ENCODE measurements at regions not wholly inside any gene's neighbourhood (a gene's known extent, or its start where the extent isn't known, plus 50 kb on each side); places are given as distances from the start of the nearest gene placed in this dataset.
"Not testable (repeated sequence)": the region's sequence is repeated elsewhere in the genome, so short reads cannot be mapped to it uniquely, and the experiment has no call there.

DNA sequence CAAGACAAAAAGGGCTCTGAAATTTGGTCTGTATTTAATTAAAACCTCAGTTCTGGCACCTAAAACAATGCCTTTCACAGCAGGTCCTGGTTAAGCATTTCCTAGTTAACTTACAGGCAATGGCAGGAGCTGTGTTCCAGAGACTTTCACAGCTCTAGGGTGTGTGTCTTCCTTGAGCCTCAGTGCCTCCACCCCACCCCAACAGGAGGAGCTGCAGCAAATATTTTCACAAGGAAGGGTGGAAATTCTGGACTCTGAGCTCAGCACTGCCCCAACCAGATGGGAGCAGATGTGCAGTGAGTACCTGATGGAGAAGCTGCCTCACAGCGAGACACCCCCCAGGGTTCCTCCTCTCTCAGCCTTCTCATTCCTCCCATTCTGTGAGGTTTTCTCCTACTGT lies 106.3 kb upstream of the SPATA12 start:
- no peak for DNase-seq

DNA sequence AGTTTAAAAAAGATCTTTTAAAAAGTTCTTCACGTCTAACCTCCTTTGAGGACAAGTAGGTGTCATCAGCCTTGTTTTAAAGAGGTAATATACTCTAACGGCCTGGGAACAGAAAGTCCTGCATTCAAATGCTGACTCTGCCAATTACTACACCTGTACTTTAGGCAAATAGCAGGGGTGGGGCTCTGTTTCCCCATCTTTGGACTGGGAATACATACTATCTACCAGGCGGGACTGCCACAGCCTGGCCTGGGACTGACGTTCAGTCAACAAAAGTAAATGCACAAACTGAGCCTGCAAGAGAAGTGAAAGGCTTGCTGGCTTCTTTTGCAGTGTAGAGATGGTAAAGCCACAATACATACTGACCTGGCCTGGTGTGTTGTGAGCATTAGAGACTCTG lies 107.6 kb upstream of the SPATA12 start:
- no peak for DNase-seq

GRCh38 chr3:56952061-56952460 lies 108.4 kb upstream of the SPATA12 start:
- no peak for DNase-seq

DNA sequence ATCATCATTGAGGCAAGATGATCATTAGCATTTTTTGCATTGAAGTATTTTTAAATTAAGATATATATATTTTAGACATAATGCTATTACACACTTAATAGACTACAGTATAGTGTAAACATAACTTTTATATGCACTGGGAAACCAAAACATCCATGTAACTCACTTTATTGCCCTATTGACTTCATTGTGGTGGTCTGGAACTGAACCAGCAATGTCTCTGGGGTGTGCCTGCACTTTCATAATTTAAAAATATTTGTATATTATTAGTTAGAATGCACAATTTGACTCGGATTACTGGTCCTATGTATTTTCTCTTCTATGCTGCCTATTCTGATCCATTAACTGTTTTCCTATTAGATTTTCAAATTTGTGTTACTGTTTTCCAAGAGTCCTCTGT lies 109.1 kb upstream of the SPATA12 start:
- DNase-seq, result no peak

DNA sequence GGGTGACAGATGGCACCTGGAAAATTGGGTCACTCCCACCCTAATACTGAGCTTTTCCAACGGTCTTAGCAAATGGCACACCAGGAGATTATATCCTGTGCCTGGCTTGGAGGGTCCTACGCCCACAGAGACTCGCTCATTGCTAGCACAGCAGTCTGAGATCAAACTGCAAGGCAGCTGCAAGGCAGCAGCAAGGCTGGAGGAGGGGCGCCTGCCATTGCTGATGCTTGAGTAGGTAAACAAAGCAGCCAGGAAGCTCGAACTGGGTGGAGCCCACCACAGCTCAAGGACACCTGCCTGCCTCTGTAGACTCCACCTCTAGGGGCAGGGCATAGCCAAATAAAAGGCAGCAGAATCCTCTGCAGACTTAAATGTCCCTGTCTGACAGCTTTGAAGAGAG lies 115.1 kb upstream of the SPATA12 start:
- not testable (repeated sequence) for DNase-seq

GRCh38 chr3:56942523-56942922 lies 117.9 kb upstream of the SPATA12 start:
- no peak for DNase-seq

- DNase-seq, result no peak
Measured at GRCh38 chr3:56940976-56941375, 119.5 kb upstream of the SPATA12 start.

DNA sequence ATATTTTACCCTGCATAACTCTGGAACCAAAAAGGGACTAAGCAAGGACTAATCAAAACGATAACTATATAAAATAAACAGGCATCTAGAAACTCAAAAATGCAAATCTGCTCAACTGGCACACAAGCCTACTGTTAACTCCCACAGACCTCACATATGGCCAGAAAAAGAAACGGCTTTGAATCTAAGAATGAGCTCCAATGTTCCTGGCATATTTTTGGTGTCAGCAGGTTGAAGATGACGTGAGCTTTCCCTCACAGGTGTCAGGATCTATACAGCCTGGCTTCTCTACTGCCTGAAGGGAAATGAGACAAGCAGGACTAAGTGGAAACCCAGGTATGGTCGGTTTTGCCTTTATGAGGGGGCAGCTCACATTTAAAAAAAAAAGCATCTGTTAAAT lies 120.1 kb upstream of the SPATA12 start:
- DNase-seq, result no peak

DNA sequence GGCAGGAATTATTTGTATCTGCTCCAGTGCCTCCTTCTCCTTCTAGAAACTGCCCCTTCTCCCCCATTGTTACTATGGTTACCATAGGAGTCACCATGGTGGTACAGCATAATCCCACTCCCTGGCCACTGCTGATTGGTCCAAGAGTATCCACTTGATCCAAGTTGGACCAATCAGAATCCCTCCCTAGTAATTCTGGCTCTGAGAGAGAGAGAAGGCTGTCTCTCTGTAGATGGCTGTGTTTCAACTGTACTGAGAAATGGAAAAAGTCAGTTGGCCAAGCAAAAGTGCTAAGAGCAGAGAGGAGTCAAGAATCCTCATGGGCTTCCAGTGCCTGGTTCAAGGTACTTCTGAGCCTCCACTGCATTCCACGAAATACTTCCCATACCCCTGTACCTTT lies 120.6 kb upstream of the SPATA12 start:
- no peak for DNase-seq

DNA sequence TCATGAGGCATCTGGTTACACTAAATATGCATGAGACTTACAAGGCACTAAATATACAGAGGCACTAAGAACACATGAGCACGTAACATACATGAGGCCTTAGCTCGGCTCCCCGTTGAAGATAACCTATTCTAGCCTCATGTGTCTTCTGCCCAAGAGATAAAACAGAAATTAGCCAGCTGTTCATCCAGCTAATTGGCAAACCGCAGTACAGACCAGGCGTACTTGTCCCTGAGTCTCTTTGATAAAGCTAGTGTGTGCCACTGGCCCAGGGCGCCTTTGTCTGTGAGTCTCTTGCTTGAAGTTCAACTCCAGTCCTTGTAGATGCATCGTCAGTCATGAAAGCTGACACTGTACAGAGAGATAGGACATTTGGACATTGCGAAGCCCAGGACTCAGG lies 121.9 kb upstream of the SPATA12 start:
- DNase-seq, result no peak

DNA sequence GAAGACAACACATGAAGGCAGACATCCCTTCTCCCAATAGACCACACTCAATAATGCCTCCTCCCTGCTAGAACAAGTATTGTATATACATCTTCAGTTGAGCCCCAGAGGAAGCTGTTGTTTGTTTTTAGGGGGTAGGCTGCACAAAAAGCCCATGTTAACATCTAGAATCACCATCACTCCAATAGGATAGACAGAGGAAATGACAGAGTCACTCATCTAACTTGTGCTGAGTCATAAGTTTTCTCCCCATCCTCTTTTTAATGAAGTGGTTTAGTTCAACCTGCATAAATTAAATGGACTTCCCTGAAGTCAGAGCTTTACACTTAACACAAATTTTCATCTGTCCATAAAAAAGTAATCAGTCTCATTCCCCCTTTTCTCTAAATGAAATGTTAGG lies 122.9 kb upstream of the SPATA12 start:
- no peak for DNase-seq

DNA sequence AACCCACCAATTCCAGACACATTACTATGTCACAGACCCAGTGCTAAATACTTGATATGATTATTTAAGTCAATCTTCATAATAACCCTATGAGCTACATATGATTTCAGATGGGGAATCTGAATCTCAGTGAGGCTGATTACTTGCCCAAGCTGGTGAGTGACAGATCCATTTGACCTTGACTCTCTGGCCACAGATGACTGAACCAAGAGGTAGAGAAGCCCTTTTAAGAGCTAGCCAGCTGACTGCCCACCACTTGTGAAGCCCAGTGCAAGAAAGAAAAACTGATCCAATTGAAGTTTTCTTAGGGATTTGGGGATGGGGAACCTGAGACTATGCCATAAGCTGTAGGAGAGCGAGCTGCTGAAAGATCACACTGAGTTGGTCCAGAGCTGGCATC lies 124.7 kb upstream of the SPATA12 start:
- DNase-seq, result no peak

- DNase-seq, result not testable (repeated sequence)
Measured at GRCh38 chr3:56934481-56934880, 126.0 kb upstream of the SPATA12 start.

- DNase-seq, result no peak
Measured at GRCh38 chr3:56933803-56934202, 126.7 kb upstream of the SPATA12 start.

GRCh38 chr3:56932866-56933265 lies 127.6 kb upstream of the SPATA12 start:
- no peak for DNase-seq

DNA sequence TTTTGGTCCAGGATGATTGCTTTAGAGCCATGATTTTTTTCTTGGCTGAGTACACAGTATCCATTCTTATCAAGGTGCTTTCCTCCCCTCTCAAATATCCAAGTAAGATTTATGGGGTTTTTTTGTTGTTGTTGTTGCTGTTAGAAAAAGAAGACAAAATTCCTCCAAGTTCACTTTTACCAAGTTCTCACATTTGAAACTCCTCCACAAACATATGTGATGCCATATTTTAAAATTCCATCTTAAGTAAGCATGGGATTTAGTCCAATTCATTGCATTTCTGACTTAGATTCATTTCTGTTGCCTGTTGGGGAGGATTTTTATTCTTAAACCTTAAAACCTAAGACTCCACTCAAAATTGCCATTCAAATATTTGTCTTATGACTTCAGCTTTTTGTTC lies 128.6 kb upstream of the SPATA12 start:
- DNase-seq, result peak in 1 of 2 donors; percentile 25

DNA sequence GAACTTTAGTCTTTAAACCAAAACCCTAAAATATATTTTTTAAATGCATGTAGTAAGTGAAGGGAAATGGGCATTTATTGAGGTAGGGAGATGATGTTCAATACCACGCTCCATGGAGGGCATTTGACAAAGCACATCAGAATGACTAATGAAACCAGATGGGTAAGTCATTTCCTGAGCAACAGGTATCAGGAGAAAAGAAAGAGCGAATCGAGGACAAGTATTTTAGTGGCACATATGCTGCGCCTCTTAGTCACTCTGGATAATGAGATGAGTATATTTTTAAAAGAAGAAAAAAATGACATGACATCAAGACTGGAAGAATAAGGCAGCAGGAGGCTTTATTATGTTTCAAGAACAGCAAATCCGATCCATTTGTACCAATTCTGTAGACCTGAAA lies 129.0 kb upstream of the ARHGEF3 start:
- DNase-seq, result peak in 1 of 2 donors; percentile 16

GRCh38 chr3:56929809-56930615 lies 128.3 kb upstream of the ARHGEF3 start:
- DNase-seq, result no peak

- DNase-seq, result no peak
Measured at GRCh38 chr3:56928379-56929068, 126.8 kb upstream of the ARHGEF3 start.

DNA sequence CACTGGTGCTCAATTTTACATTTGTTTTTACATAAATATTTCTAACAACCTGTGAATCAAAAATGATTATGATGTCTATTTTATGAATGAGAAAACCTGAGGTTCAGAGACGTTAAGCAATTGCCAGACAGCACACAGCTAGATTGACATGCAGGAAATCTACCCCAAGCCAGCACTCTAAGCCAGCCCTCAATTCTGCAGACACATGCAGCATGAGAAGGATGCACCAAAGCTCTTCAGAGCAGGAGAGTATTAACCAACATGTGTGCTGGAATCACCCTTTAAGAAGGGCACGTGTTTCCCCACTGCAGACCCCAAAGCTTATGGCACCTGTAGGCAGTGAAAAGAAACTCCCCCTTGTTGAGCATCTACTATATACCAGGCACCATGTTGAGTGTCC lies 126.1 kb upstream of the ARHGEF3 start:
- no peak for DNase-seq

GRCh38 chr3:56926947-56927282 lies 125.2 kb upstream of the ARHGEF3 start:
- no peak for DNase-seq

DNA sequence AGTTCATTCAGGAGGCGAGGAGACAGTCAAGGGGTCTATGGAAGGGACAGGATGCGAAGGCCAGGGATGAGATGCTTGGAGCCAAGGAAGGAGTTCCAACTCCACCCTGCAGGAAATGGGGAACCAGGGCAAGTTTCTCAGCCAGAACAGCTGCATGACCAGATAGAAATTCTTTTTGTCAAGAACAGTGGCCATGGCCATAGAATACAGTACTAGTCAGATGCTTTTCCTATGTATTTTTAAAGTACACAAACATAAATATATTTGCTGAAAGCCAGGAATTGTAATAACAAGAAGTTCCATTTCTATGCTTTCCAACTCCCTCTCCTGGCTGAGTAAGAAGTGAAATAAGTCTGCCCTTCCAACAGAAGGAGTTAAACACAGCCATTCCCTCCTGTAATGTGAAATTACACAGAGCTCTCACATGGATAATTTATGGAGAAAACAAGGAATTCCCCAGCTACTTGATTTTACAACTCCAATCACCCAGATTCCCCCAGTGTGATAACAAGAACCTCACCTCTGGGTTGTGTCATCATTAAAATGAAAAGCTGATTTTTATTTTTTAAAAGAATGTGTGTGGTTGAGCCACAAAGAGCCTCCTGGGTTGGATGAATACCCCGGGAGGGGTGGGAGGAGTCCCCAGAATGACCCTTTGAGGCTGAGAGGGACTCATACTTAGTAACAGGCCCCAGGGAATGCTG lies 124.6 kb upstream of the ARHGEF3 start:
- no peak for DNase-seq

GRCh38 chr3:56924700-56925099 lies 123.0 kb upstream of the ARHGEF3 start:
- not testable (repeated sequence) for DNase-seq

Measured in hippocampal formation (tissue), 2 donors.